Superior temporal gyrus (tissue), 1 donor: ENCODE measurements at regions not wholly inside any gene's neighbourhood (a gene's known extent, or its start where the extent isn't known, plus 50 kb on each side); places are given as distances from the start of the nearest gene placed in this dataset.
"Not testable (repeated sequence)": the region's sequence is repeated elsewhere in the genome, so short reads cannot be mapped to it uniquely, and the experiment has no call there.

Experiments used
- DNase-seq: peaks from one replicate; pipeline ENCODE4 v3.0.0-alpha.2; 2016; ENCODE audit errors: extremely low spot score

- no peak for DNase-seq
Measured at GRCh38 chr2:82246220-82246775, 1941.7 kb upstream of the LRRTM1 start.

GRCh38 chr2:82239176-82239575, 1934.6 kb upstream of the LRRTM1 start:
- no peak for DNase-seq

- no peak for DNase-seq
Measured at GRCh38 chr2:82237994-82238662, 1933.6 kb upstream of the LRRTM1 start.

GRCh38 chr2:82234283-82234874, 1929.8 kb upstream of the LRRTM1 start:
- no peak for DNase-seq

- no peak for DNase-seq
Measured at GRCh38 chr2:82233806-82234205, 1929.3 kb upstream of the LRRTM1 start.

- no peak for DNase-seq
Measured at GRCh38 chr2:82230406-82230805, 1925.9 kb upstream of the LRRTM1 start.

- no peak for DNase-seq
Measured at GRCh38 chr2:82226441-82226840, 1921.9 kb upstream of the LRRTM1 start.

GRCh38 chr2:82224301-82224940, 1919.9 kb upstream of the LRRTM1 start:
- no peak for DNase-seq

- no peak for DNase-seq
Measured at GRCh38 chr2:82215212-82215611, 1910.7 kb upstream of the LRRTM1 start.

GRCh38 chr2:82199493-82199852, 1894.9 kb upstream of the LRRTM1 start:
- no peak for DNase-seq

- no peak for DNase-seq
Measured at GRCh38 chr2:82198809-82199492, 1894.4 kb upstream of the LRRTM1 start.

GRCh38 chr2:82182270-82182669, 1877.7 kb upstream of the LRRTM1 start:
- DNase-seq = no peak

- DNase-seq = not testable (repeated sequence)
Measured at GRCh38 chr2:82175210-82175609, 1870.7 kb upstream of the LRRTM1 start.

GRCh38 chr2:82172483-82172882, 1867.9 kb upstream of the LRRTM1 start:
- DNase-seq = no peak

GRCh38 chr2:82169379-82169778, 1864.8 kb upstream of the LRRTM1 start:
- DNase-seq = no peak

- DNase-seq = no peak
Measured at GRCh38 chr2:82165377-82165776, 1860.8 kb upstream of the LRRTM1 start.

- DNase-seq = no peak
Measured at GRCh38 chr2:82158150-82158549, 1853.6 kb upstream of the LRRTM1 start.

GRCh38 chr2:82155469-82155868, 1850.9 kb upstream of the LRRTM1 start:
- no peak for DNase-seq

- no peak for DNase-seq
Measured at GRCh38 chr2:82143343-82143742, 1838.8 kb upstream of the LRRTM1 start.

- no peak for DNase-seq
Measured at GRCh38 chr2:82139979-82140611, 1835.5 kb upstream of the LRRTM1 start.

GRCh38 chr2:82137441-82137840, 1832.9 kb upstream of the LRRTM1 start:
- DNase-seq = no peak

GRCh38 chr2:82128051-82128450, 1823.5 kb upstream of the LRRTM1 start:
- no peak for DNase-seq
